ENCODE measurements at regions not wholly inside any gene's neighbourhood (a gene's known extent, or its start where the extent isn't known, plus 50 kb on each side); places are given as distances from the start of the nearest gene placed in this dataset.

DNA sequence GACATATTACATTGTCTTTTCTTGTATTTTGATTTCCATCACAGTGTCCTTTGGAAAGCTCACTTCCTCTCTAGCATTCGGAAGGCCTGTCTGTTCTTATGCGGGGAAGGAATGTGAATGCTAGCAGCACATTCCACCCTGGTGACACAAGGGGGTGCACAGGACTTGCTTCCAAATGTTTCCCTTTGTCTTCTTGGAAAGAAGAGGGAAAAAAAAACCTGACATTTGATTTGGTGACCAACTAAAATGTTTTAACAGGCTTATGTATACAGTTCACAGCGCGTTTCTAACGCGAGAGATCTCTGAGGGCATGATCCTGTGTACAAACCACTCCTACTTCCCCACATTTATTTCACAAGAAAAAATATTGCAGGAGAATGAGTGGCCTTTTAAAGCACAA lies 107.6 kb upstream of the FXR1 start:
- peak in 3 of 4 donors; percentile 18 to 27 (median 26) for TF ChIP-seq CTCF (IDR thresholded peaks at IDR 0.05)
- no peak for TF ChIP-seq POLR2A (IDR thresholded peaks at IDR 0.05)
